ENCODE measurements at regions not wholly inside any gene's neighbourhood (a gene's known extent, or its start where the extent isn't known, plus 50 kb on each side); places are given as distances from the start of the nearest gene placed in this dataset.

- no peak for TF ChIP-seq CHD7 (IDR thresholded peaks at IDR 0.05; ENCODE audit: insufficient replicate concordance, low read length)
- TF ChIP-seq KDM4A (IDR thresholded peaks at IDR 0.05; ENCODE audit: low read depth, low read length, severe bottlenecking): no peak
Observed at GRCh38 chr10:118978316-118978997, 51.1 kb upstream of the NANOS1 start (continued).

All from H1 (cell line).